Cerebellar cortex (tissue), 1 donor: ENCODE measurements at regions not wholly inside any gene's neighbourhood (a gene's known extent, or its start where the extent isn't known, plus 50 kb on each side); places are given as distances from the start of the nearest gene placed in this dataset.
"Not testable (repeated sequence)": the region's sequence is repeated elsewhere in the genome, so short reads cannot be mapped to it uniquely, and the experiment has no call there.

ENCODE experiments used
- DNase-seq: peaks from one replicate; pipeline ENCODE4 v3.0.0-alpha.2; 2015; ENCODE audit warnings: low spot score

GRCh38 chr10:62589689-62590088 is 214.8 kb upstream of the ADO start:
- no peak for DNase-seq

DNA sequence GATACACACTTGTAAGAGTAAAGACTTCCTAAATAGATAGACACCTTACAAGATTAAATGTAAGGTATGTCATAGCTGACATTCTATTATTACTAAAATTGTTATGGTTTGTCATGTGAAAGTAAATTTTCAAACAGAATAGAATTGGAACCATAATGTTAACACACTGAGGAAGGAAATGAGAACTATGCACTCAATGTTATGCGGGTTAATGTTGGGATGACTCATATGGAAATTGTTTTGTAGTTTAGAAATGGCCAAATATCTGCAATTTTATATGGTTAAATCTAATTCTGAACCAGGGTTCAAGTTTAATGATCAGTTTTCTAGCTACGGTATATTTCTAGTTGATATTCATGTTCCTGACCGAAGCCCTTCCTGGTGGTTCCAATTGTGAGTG is 214.2 kb upstream of the ADO start:
- DNase-seq = no peak

DNA sequence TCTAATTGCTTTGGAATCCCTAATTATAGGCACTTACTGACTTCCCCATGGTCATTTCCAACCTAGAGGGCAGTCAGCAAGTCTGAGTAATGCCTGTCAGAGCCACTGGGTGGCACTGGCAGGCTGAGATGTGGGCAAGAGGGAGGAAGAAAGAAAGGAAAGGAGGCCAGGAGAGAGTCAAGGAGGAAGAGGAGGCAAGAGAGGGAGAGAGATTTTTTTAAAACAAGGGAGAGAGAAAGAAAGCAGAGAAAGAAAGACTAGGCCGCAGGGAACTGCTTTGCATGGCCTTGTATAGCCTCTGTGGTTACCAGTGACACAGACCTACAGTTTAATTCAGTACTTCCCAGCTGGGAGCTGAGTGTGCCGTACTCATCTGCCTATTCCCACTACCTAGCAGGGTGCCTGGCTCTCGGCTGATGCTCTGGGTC is 210.4 kb upstream of the ADO start:
- DNase-seq = peak; percentile 57

- no peak for DNase-seq
These were observed 207.3 kb upstream of the ADO start for GRCh38 chr10:62597226-62597625.

GRCh38 chr10:62599161-62599560 is 205.4 kb upstream of the ADO start:
- no peak for DNase-seq

- not testable (repeated sequence) for DNase-seq
These were observed 198.0 kb upstream of the ADO start for GRCh38 chr10:62606551-62606950.

- not testable (repeated sequence) for DNase-seq
These were observed 196.2 kb upstream of the ADO start for GRCh38 chr10:62608189-62608875.

DNA sequence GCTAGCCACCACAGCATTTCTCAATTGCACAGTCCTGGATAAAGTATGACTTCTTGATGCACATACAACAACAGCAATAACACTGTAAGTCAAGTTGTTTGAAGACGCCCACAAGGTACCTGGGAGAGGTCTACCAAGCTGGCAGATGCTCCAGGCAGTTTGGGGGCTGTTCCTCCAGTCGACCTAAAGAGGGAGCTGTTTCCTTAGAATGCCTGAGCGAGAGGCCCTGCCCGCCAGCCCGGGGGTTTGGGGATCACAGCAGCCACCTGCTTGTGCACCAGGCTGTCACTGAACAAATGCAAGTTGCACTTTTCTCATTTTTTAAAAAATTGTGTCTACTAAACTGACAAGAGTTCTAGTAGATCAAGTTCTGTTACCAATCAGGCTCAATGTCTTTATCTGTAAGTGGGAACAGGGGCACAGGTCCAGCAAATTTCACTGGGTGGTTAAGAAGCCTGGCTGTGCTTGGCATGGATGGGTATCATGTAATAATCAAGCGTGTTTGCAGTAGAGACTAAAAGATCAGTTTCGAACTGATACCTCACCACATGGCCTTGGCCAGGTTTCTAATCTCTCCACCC is 193.8 kb upstream of the ADO start:
- DNase-seq = peak; percentile 30

- DNase-seq = no peak
These were observed 191.1 kb upstream of the ADO start for GRCh38 chr10:62613424-62613823.

DNA sequence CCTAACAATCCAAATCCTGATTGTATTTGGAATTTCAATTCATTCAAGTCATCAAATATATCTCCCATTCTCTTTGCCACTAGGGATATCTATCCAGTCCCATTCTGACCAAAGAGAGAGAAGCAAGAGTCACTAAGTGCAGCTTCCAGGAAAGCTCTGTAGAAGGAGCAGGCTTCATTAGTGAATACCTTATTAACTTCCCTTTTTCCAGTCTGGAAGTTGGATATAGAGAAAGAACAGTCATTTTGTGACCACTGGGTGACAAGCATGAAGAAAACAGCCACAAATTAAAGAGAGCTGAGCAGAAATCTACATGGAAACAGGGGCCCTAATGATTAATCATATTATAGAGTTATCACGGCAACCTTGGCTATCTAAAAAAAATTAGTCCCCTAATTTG is 190.7 kb upstream of the ADO start:
- no peak for DNase-seq

DNA sequence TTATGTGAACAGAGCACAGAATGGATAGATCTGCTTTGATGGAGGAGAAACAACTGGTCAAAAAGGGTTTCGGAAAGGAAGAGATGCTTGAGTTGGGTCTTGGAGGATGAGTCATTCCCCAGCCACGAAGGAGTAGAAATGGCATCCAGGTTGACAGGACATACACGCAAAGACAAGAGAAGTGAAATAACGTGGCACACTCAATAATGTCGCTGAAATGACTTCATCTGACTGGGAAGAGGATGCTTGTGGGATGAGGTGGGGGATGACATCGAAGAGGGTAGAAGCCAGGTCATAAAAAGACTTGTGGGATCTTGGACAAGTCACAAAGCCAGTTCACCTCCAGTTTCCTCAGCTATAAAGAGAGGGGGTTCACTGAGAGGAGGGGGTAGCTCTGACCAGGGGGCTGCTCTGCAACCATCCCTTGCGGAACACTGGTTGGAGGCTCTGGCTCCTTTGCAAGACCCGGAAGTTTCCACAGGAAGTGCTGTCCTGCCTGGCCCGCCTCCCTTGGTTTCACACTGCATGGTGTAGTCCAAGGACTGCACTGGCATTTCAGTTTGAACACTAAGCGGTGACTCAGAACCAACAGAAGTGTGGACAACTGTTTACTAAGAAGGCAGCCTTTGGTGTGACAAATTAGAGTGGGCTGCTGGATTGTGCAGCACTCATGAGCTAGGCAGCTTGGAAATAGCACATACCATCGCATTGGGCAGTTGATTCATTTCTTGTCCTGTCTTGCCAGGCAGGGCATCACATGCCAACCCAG is 189.9 kb upstream of the ADO start:
- DNase-seq = no peak

- no peak for DNase-seq
These were observed 187.5 kb upstream of the ADO start for GRCh38 chr10:62616885-62617590.

DNA sequence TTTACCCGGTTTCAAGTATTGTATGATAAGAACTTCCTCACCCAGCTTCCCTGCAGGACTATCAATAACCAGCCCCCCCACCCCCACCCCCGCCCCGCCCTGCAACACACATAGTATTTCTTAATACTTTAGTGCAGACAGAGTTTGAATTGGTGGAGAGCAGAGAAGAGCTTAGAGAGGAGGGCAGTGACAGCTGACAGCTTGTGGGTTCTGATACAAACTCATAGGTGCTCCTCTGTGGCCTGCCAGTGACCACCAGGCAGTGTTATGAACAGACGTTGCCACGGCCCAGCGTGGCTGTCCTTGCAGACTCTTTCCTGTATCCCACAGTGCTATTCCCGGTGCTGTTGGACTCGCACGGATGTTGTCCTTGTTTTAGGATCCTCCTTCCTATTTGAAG is 186.9 kb upstream of the ADO start:
- no peak for DNase-seq

DNA sequence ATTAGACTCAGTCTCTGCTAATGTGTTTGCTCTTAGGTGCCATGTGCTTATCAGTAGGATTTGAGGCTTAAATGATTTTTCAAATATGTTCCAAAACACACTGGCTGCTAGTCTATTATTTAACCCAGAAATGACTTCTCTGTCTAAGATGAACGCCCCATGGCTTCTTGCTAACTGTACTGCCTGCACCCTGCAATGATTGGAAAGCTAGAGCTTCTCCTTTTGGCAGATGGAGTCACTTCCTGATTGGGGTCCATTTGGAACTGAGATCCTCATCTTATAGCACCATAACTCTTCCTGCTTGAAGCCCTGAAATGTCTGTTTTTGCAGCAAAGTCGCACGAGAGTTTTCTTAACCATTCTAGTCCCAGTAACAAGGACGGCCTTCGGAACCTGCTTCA is 186.5 kb upstream of the ADO start:
- no peak for DNase-seq

DNA sequence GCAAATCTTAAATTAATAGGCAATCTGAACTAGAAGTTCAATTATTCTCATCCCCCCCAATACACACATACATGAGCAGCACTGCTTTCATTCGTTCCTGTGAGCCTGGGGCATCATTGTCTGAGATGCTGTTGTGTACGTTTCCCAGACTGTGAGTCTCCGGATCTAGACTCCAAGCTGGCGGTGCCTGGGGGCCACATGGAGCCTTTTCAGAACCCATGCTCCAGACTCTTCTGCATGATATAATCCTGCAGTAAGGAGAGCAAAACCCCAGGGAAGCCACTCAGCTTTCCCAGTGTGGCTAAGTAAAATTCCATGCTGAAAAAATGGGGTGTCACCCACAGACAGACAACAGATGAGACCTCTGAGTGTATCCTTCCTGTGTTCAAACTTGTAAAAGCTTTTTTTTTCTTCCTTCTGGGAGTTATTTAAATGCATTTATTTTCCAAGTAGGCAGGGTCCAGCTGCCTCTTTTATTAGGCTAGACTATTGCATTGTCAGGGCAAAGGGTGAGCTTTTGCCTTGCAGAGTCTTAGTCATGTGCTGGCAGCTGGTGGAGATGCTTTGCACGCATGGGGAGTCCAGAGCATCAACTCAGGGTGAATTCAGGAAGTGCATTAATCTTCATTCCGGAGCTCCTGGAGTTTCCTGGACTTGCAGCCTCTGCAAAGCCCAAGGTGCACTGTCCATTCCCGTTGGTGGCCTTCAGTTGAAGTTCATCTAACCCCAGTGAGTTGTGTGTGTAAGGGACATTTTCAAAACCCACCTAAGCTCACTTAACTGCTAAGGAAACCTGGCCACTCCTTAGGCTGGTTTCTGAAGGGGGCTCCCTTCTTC is 185.7 kb upstream of the ADO start:
- DNase-seq = no peak

DNA sequence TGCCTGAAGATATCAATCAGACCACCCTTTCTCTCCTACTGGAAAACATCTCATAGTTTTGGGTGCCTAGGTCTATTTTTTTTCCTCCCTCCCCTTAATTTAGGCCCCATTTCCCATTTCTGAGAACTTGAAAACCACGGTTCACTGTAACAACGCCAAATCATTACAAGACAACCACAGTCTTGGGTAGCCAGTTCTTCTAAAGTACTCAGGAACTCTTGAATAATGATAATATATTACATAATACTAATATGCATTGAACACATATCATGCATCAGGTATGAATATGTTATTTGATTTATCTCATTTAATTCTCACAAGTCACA is 185.1 kb upstream of the ADO start:
- DNase-seq = no peak

- DNase-seq = no peak
These were observed 184.0 kb upstream of the ADO start for GRCh38 chr10:62620491-62620890.

DNA sequence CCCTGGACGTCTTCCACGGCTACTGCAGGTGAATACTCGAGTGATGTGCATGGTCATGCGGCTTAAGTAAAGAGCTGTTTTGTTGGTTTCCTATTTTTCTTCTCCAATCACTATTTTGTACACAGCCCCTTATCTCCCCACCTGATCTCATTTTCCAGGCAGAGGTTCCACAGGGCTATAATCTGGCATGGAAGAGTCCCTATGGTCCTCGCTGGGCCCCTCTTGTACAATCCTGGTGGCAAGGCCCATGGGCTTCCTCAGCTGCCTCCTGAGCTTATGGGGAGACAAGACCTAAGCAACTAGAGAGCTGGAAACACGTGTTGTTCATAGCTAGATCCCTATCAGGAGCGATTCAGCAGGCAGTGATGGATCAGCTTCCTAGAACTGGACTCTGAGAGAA is 181.3 kb upstream of the ADO start:
- DNase-seq = no peak

DNA sequence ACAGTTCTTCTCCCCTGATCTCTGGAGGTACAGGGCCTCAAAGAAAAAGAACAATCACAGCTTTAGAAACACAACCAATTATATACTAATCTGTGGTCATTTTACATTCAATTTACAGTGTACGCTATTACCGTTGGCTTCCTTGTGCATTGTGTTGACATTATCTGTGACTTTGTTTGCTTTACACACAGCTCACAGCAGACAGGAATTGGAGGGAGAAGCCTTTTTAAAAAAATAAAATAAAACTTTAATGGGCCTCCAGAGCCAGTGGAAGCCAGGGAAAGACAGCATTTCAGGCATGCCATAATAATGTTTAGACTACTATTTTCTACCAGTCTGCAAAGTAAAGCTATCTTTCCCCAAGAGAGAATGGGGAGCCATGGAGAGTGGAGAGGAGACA is 179.0 kb upstream of the ADO start:
- DNase-seq = no peak

DNA sequence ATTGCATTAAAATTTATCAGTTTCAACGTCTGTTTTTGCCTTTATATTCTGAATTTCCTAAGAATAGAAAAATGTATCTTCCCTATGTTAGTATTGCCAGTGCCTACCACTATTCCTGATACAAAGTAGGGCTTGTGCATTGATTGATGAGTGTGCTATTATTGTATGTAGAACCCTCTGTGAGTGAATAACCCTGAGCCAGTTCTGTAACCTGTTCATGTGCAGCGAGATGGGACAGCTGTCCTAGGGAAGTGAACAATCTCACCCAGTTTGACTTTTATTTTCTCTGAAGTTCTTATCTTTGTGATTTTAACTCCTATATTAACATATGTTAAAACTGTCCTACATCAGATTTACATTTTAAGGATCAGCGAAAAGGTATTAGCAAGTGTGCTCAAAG is 178.4 kb upstream of the ADO start:
- DNase-seq = no peak

- DNase-seq = no peak
These were observed 177.7 kb upstream of the ADO start for GRCh38 chr10:62626817-62627216.

DNA sequence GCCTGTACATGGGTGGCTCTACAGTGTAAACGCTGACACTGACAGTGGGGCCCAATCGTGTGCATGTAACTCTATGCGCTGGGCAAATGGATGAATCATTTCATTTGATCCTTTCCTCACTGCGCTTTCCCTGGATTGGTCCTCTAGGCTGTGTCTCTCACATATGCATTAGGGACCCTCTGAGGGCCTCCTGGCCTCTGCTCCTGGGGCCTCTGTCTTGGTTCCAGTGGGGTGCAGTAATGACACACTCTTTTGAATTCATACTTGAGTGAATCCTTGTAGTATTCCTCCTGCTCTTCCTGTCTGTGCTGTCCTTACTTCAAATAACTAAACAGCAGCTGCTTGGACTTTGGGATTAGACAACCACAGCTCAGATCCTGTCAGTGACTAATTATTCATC is 176.5 kb upstream of the ADO start:
- DNase-seq = no peak
